K562 (cell line): ENCODE measurements at regions not wholly inside any gene's neighbourhood (a gene's known extent, or its start where the extent isn't known, plus 50 kb on each side); places are given as distances from the start of the nearest gene placed in this dataset.

Source experiments
- ATAC-seq: fragments of 200-7000 bp; cut with Tn5 transposase; 3 replicates; pipeline ENCODE4 v1.9.1; 2020; ENCODE audit warnings: moderate library complexity
- BruUV-seq: library from RNA; stranded (reverse); fragments of 400-500 nt; replicated peaks from 2 replicates; lab custom pipeline; 2021; lab: Mats Ljungman, UMichigan
- CTCF ChIA-PET: fragments of 300-600 bp; formaldehyde crosslinking; extraction: SDS; loops from one replicate; lab custom pipeline; 2021; ENCODE audit warnings: low intra/inter-chr PET ratio; lab: Yijun Ruan, JAX
- POLR2A ChIA-PET: fragments of 300-600, 350-650 bp; sonication (Branson Sonifier 250); formaldehyde crosslinking; extraction: SDS; loops from one replicate; lab custom pipeline; 2021; ENCODE audit warnings: antibody characterized with exemption, inconsistent platforms; lab: Yijun Ruan, JAX
- DNase-seq, 4 experiments: peaks; one replicate each; pipeline versions ENCODE4 v3.0.0 to v3.0.0-alpha.2; 2011 to 2018; ENCODE audit warnings: low spot score in 3 of 4, mixed read lengths in 3 of 4; ENCODE audit errors: extremely low read depth in 1 of 4
- FAIRE-seq: peaks from 2 replicates; lab custom pipeline; 2011; peaks lifted over from hg19 to GRCh38; lab: Jason Lieb, UNC
- H2AFZ ChIP-seq: 2 replicates; pipeline ENCODE4 v1.6.0; 2011; ENCODE audit warnings: low read depth, low read length, control low read depth, inconsistent platforms
- H3K27ac ChIP-seq: fragments of 200-600 bp; 3 replicates; pipeline ENCODE4 v1.8.0; 2011; ENCODE audit warnings: low read depth, mild to moderate bottlenecking, control low read depth, inconsistent platforms, low read length, moderate library complexity, mixed read lengths; ENCODE audit errors: extremely low read depth
- H3K27me3 ChIP-seq, 2 experiments: fragments of 300-600 bp in 1 of 2; 2 replicates in 1 of 2; 3 replicates in 1 of 2; pipeline versions ENCODE4 v1.6.0 to v1.8.0; 2011; ENCODE audit warnings: inconsistent platforms in 2 of 2, low read length in 2 of 2, mild to moderate bottlenecking in 1 of 2, mixed read lengths in 1 of 2, moderate library complexity in 1 of 2; ENCODE audit not compliant: control insufficient read depth in 2 of 2, insufficient read depth in 2 of 2
- H3K36me3 ChIP-seq: fragments of 300-600 bp; 3 replicates; pipeline ENCODE4 v1.8.0; 2011; ENCODE audit warnings: mild to moderate bottlenecking, low read length, inconsistent platforms; ENCODE audit not compliant: control insufficient read depth, insufficient read depth
- H3K4me1 ChIP-seq, 2 experiments: fragments of 200-600 bp in 1 of 2; replicated peaks in 1 of 2; 2 replicates in 1 of 2; 3 replicates in 1 of 2; pipeline versions ENCODE4 v1.5.1 to v1.8.0; 2011; ENCODE audit warnings: inconsistent platforms in 2 of 2, low read length in 2 of 2, mild to moderate bottlenecking in 1 of 2, mixed read lengths in 1 of 2, moderate library complexity in 1 of 2; ENCODE audit not compliant: control insufficient read depth in 2 of 2, insufficient read depth in 2 of 2
- H3K4me2 ChIP-seq: 2 replicates; pipeline ENCODE4 v1.6.1; 2011; ENCODE audit warnings: low read length, control low read depth, inconsistent platforms, mixed read lengths; ENCODE audit not compliant: insufficient read depth
- H3K4me3 ChIP-seq: fragments of 200-600 bp; sonication (generic), shearing (Covaris generic); 2 replicates; pipeline ENCODE4 v1.5.1; 2016; ENCODE audit warnings: control low read depth, inconsistent platforms
- H3K79me2 ChIP-seq: fragments of 200-600 bp; 3 replicates; pipeline ENCODE4 v1.8.0; 2011; ENCODE audit warnings: low read length, inconsistent platforms; ENCODE audit not compliant: control insufficient read depth, insufficient read depth
- H3K9ac ChIP-seq, 2 experiments: 2 replicates each; pipeline versions ENCODE4 v1.6.0 to v1.6.1; 2011; ENCODE audit warnings: low read depth in 2 of 2, low read length in 2 of 2, control low read depth in 1 of 2, inconsistent platforms in 1 of 2, mild to moderate bottlenecking in 1 of 2, mixed read lengths in 1 of 2; ENCODE audit not compliant: insufficient read depth in 1 of 2
- H3K9me1 ChIP-seq: one replicate; pipeline ENCODE4 v1.6.0; 2011; ENCODE audit warnings: inconsistent platforms, mild to moderate bottlenecking, low read length, moderate library complexity; ENCODE audit not compliant: control insufficient read depth, insufficient read depth
- H3K9me3 ChIP-seq: replicated peaks from 2 replicates; pipeline ENCODE4 v1.5.1; 2011; ENCODE audit warnings: low read depth, low read length, inconsistent platforms; ENCODE audit not compliant: control insufficient read depth, insufficient read depth
- H4K20me1 ChIP-seq: replicated peaks from 2 replicates; pipeline ENCODE4 v1.6.1; 2011; ENCODE audit warnings: low read length, inconsistent platforms, mixed read lengths; ENCODE audit not compliant: control insufficient read depth, insufficient read depth
- CREB5 ChIP-seq: fragments of 250-450 bp; sonication (Bioruptor Pico); IDR thresholded peaks from 2 replicates; pipeline ENCODE4 v1.5.0; 2020; ENCODE audit warnings: mild to moderate bottlenecking
- CTCFL ChIP-seq: IDR thresholded peaks from 2 replicates; pipeline ENCODE4 v1.6.1; 2011; ENCODE audit warnings: borderline replicate concordance, low read depth, mild to moderate bottlenecking, moderate library complexity, low read length; ENCODE audit not compliant: insufficient read depth, poor library complexity, severe bottlenecking
- MYBL2 ChIP-seq, 2 experiments: fragments of 450-650 bp in 1 of 2; sonication (generic) in 1 of 2; formaldehyde crosslinking in 1 of 2; IDR thresholded peaks; 2 replicates each; pipeline versions ENCODE4 v1.6.1 to v1.8.1; 2017 to 2022; ENCODE audit warnings: borderline replicate concordance in 1 of 2, inconsistent platforms in 1 of 2, low read depth in 1 of 2, mild to moderate bottlenecking in 1 of 2, missing genetic modification reagents in 1 of 2, moderate library complexity in 1 of 2
- NFE2L1 ChIP-seq: fragments of 450-650 bp; IDR thresholded peaks from 2 replicates; pipeline ENCODE4 v1.6.1; 2016; ENCODE audit warnings: missing genetic modification characterization, low read depth, mild to moderate bottlenecking, missing compliant biosample characterization, moderate library complexity, borderline replicate concordance
- OTX1 ChIP-seq: fragments of 450-650 bp; formaldehyde crosslinking; IDR thresholded peaks from 2 replicates; pipeline ENCODE4 v1.4.0; 2022; ENCODE audit warnings: mild to moderate bottlenecking
- RFX1 ChIP-seq: fragments of 450-650 bp; IDR thresholded peaks from 2 replicates; pipeline ENCODE4 v1.6.1; 2016; ENCODE audit warnings: mild to moderate bottlenecking, moderate library complexity
- U2AF1 ChIP-seq: fragments of 200-400 bp; formaldehyde crosslinking; optimal IDR thresholded peaks from 2 replicates; pipeline ENCODE3; 2017; ENCODE audit warnings: mild to moderate bottlenecking, low read depth, low read length, moderate library complexity
- ZNF561 ChIP-seq: fragments of 450-650 bp; formaldehyde crosslinking; conservative IDR thresholded peaks from 2 replicates; pipeline ENCODE4 v1.4.0; 2020; ENCODE audit warnings: mild to moderate bottlenecking, moderate library complexity
- ZNF57 ChIP-seq: fragments of 450-650 bp; formaldehyde crosslinking; IDR thresholded peaks from 2 replicates; pipeline ENCODE4 v1.4.0; 2020; ENCODE audit warnings: mild to moderate bottlenecking, moderate library complexity
- WGBS: fragments of 100-300 bp; shearing (Covaris generic); methylation state at CpG from one replicate; pipeline ENCODE4 v1.1.6; 2016; ENCODE audit warnings: low coverage, mixed read lengths; ENCODE audit not compliant: insufficient coverage; ENCODE audit errors: missing lambda C conversion rate; 5-methylcytosine and 5-hydroxymethylcytosine counted together
- in situ Hi-C: fragments of 300-500 bp; cut with MboI; formaldehyde crosslinking; loops from 4 replicates; pipeline ENCODE4 v1.15.0; 2018; ENCODE audit warnings: inconsistent platforms, mixed read lengths
- intact Hi-C: fragments of 100-400 bp; cut with micrococcal nuclease; formaldehyde crosslinking; loops from 2 replicates; pipeline ENCODE4 v1.14.2; 2022
- TF ChIP-seq, protein P1 (sequence below): fragments of 250-450 bp; sonication (Bioruptor Pico); IDR thresholded peaks from 2 replicates; pipeline ENCODE4 v1.8.0; 2021; ENCODE audit warnings: moderate library complexity, mild to moderate bottlenecking, inconsistent platforms
- TF ChIP-seq, protein P2 (sequence below): fragments of 450-650 bp; IDR thresholded peaks from 2 replicates; pipeline ENCODE4 v1.7.0; 2016; ENCODE audit warnings: borderline replicate concordance

- H2AFZ ChIP-seq = no peak overlapping the region
- no peaks in the 10 kb centered on the region for H3K9me1 ChIP-seq
- intact Hi-C loops (no loop called here), in situ Hi-C loops (no loop called here)
- no peak overlapping the region for H3K4me2 ChIP-seq
- 6% methylated on average over 3 of the region's 3 CpGs for whole genome bisulfite sequencing
- no TSS peak for BruUV-seq
- TF ChIP-seq NFE2L1 (tag) = no peak
- TF ChIP-seq, protein P1, sequence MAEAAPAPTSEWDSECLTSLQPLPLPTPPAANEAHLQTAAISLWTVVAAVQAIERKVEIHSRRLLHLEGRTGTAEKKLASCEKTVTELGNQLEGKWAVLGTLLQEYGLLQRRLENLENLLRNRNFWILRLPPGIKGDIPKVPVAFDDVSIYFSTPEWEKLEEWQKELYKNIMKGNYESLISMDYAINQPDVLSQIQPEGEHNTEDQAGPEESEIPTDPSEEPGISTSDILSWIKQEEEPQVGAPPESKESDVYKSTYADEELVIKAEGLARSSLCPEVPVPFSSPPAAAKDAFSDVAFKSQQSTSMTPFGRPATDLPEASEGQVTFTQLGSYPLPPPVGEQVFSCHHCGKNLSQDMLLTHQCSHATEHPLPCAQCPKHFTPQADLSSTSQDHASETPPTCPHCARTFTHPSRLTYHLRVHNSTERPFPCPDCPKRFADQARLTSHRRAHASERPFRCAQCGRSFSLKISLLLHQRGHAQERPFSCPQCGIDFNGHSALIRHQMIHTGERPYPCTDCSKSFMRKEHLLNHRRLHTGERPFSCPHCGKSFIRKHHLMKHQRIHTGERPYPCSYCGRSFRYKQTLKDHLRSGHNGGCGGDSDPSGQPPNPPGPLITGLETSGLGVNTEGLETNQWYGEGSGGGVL (CRISPR knock-in tag) = no peak
- TF ChIP-seq CTCFL = no peak
- TF ChIP-seq MYBL2 (IDR thresholded peaks at IDR 0.05; ENCODE audit: low read depth) = no peak
- no peak for TF ChIP-seq MYBL2 (CRISPR knock-in tag; IDR thresholded peaks at IDR 0.05; ENCODE audit: borderline replicate concordance)
- no peak for TF ChIP-seq ZNF57 (CRISPR knock-in tag)
- no peak for TF ChIP-seq RFX1
- TF ChIP-seq OTX1 (CRISPR knock-in tag) = no peak
- TF ChIP-seq, protein P2, sequence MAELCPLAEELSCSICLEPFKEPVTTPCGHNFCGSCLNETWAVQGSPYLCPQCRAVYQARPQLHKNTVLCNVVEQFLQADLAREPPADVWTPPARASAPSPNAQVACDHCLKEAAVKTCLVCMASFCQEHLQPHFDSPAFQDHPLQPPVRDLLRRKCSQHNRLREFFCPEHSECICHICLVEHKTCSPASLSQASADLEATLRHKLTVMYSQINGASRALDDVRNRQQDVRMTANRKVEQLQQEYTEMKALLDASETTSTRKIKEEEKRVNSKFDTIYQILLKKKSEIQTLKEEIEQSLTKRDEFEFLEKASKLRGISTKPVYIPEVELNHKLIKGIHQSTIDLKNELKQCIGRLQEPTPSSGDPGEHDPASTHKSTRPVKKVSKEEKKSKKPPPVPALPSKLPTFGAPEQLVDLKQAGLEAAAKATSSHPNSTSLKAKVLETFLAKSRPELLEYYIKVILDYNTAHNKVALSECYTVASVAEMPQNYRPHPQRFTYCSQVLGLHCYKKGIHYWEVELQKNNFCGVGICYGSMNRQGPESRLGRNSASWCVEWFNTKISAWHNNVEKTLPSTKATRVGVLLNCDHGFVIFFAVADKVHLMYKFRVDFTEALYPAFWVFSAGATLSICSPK = no peak
- TF ChIP-seq U2AF1 = no peak
- TF ChIP-seq CREB5 (CRISPR knock-in tag) = no peak
- TF ChIP-seq ZNF561 = no peak
- H3K4me1 ChIP-seq = no peaks in the 10 kb centered on the region; a peak in 1 of 5 replicates
- CTCF ChIA-PET = no interaction called here
- FAIRE-seq (no peak), ATAC-seq (no peak), DNase-seq (no peak)
- no peak overlapping the region for H3K27ac ChIP-seq
- H3K27me3 ChIP-seq = no peaks in the 10 kb centered on the region
- no peak overlapping the region for H3K9ac ChIP-seq
- H3K9me3 ChIP-seq = no peaks in the 10 kb centered on the region
- no peak overlapping the region for H3K4me3 ChIP-seq
- POLR2A ChIA-PET = no interaction called here
- no peaks in the 10 kb centered on the region for H4K20me1 ChIP-seq
- no peaks in the 10 kb centered on the region for H3K79me2 ChIP-seq
- H3K36me3 ChIP-seq = no peaks in the 10 kb centered on the region
Observed at GRCh38 chr7:113301141-113301540, 182.8 kb upstream of the SMIM30 start.
